Stomach smooth muscle (tissue), 2 donors: ENCODE measurements at regions not wholly inside any gene's neighbourhood (a gene's known extent, or its start where the extent isn't known, plus 50 kb on each side); places are given as distances from the start of the nearest gene placed in this dataset.

ENCODE experiments used
- H3K27ac ChIP-seq: one replicate; pipeline ENCODE4 v1.7.0; 2013; ENCODE audit warnings: mild to moderate bottlenecking, low read length, inconsistent platforms
- H3K27me3 ChIP-seq, 2 donors: one replicate each; pipeline ENCODE4 v1.7.0; 2013; ENCODE audit warnings: low read length in 2 of 2; ENCODE audit not compliant: insufficient read depth in 2 of 2, control insufficient read depth in 1 of 2
- H3K36me3 ChIP-seq, 2 donors: one replicate each; pipeline ENCODE4 v1.7.0; 2013; ENCODE audit warnings: low read length in 2 of 2; ENCODE audit not compliant: control insufficient read depth in 2 of 2, insufficient read depth in 2 of 2
- H3K4me1 ChIP-seq: one replicate; pipeline ENCODE4 v1.7.0; 2013; ENCODE audit warnings: low read length; ENCODE audit not compliant: control insufficient read depth, insufficient read depth
- H3K4me3 ChIP-seq, 2 donors: one replicate each; pipeline ENCODE4 v1.7.0; 2013; ENCODE audit warnings: low read length in 2 of 2
- H3K9ac ChIP-seq, 2 donors: one replicate each; pipeline ENCODE4 v1.7.0; 2013; ENCODE audit warnings: low read length in 2 of 2, mild to moderate bottlenecking in 1 of 2
- H3K9me3 ChIP-seq, 2 donors: one replicate each; pipeline ENCODE4 v1.7.0; 2013; ENCODE audit warnings: low read length in 2 of 2; ENCODE audit not compliant: control insufficient read depth in 2 of 2
- donor health status: healthy.
- donor health status: Pancreatic carcinoma.

DNA sequence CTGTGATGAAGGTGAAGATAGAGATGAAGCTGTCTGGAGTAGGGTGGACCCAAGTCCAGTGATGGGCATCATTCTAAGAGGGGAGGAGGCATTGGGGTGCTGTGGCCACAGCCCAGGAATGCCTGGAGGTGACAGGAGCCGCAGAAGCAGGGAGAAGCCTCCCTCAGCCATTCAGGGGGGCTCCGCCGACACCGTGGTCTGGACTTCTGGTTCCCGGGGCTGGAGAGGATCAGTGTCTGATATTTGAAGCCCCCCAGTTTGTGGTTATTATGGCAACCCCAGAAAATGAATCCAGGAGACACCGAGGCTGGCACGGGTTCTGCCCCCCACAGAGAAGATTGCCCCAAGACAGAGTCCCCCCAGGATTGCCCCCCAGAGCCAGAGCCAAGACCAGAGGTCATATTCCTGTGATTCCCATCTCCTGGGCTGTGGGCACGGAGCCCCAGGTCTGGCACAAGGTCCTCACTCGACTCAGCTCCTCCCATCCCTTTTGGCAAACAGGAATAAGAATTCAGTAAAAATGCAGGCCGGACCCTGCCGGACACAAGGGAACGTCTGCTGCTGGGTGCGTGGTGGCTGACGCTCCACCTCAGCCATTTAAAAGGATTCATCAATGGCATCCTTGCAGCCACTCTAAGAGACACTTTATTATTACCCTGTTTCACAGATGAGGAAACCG lies 116.6 kb downstream of the CPZ start:
- no peaks in the 10 kb centered on the region for H3K4me1 ChIP-seq
- no peak overlapping the region for H3K27ac ChIP-seq
- peaks cover 8 to 9% of the 10 kb centered on the region in 2 donors for H3K9me3 ChIP-seq
- H3K36me3 ChIP-seq: no peaks in the 10 kb centered on the region
- no peak overlapping the region for H3K4me3 ChIP-seq
- H3K27me3 ChIP-seq: peaks cover 2 to 8% of the 10 kb centered on the region in 2 donors
- no peak overlapping the region for H3K9ac ChIP-seq

- Histone ChIP-seq H3K9ac (no peak overlapping the region), H3K9me3 (peaks cover 8 to 9% of the 10 kb centered on the region in 2 donors), H3K4me3 (no peak overlapping the region), H3K27ac (no peak overlapping the region), H3K4me1 (no peaks in the 10 kb centered on the region), H3K36me3 (no peaks in the 10 kb centered on the region), H3K27me3 (peaks cover 2 to 9% of the 10 kb centered on the region in 2 donors)
These were observed 115.9 kb downstream of the CPZ start for GRCh38 chr4:8708401-8709021.

DNA sequence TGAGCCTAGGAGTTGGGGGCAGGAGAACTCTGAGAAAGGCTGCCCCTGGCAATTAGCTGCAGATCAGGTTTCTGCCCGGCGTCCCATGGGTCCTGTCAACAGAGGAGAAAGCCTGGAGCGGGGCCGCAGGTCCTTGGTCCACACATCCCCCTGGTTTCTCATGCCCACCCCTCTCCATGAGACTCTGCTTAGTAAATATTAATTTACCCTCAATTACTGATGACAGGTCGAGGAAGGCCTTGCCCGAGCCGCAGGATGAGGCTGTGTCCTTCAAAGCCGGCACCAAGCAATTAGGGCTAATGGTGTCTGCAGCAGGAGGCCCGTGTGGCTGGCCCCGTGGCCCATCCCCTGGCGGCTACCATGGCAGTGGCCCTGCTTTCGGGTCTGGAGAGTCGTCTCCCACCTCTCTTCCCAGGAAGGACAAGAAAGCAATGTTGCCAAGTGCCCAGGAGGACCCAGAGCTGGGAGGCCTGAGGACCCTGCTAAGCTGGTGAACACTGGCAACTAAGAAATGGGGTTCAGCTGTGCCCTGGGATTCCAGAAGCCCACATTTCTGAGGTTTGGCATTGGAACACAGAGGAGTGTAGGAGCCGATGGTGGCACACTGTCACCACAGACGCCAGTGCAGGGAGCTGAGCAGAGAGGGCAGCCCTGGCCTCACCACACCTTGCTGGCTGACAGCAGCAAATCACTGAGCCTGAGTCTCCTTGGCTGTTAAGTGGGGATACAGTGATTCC lies 114.6 kb downstream of the CPZ start:
- Histone ChIP-seq H3K9ac (no peak overlapping the region), H3K36me3 (no peaks in the 10 kb centered on the region), H3K4me3 (no peak overlapping the region), H3K27me3 (peaks cover 10 to 20% of the 10 kb centered on the region in 2 donors), H3K27ac (no peak overlapping the region), H3K9me3 (peaks cover 3 to 4% of the 10 kb centered on the region in 2 donors), H3K4me1 (no peaks in the 10 kb centered on the region)

- H3K4me3 ChIP-seq: no peak overlapping the region
- H3K36me3 ChIP-seq: no peaks in the 10 kb centered on the region
- H3K9ac ChIP-seq: no peak overlapping the region
- no peak overlapping the region for H3K27ac ChIP-seq
- no peaks in the 10 kb centered on the region for H3K4me1 ChIP-seq
- H3K9me3 ChIP-seq: peaks cover 0 to 4% of the 10 kb centered on the region in 2 donors
- H3K27me3 ChIP-seq: peaks cover 10 to 26% of the 10 kb centered on the region in 2 donors
These were observed 113.9 kb downstream of the CPZ start for GRCh38 chr4:8706216-8707044.

DNA sequence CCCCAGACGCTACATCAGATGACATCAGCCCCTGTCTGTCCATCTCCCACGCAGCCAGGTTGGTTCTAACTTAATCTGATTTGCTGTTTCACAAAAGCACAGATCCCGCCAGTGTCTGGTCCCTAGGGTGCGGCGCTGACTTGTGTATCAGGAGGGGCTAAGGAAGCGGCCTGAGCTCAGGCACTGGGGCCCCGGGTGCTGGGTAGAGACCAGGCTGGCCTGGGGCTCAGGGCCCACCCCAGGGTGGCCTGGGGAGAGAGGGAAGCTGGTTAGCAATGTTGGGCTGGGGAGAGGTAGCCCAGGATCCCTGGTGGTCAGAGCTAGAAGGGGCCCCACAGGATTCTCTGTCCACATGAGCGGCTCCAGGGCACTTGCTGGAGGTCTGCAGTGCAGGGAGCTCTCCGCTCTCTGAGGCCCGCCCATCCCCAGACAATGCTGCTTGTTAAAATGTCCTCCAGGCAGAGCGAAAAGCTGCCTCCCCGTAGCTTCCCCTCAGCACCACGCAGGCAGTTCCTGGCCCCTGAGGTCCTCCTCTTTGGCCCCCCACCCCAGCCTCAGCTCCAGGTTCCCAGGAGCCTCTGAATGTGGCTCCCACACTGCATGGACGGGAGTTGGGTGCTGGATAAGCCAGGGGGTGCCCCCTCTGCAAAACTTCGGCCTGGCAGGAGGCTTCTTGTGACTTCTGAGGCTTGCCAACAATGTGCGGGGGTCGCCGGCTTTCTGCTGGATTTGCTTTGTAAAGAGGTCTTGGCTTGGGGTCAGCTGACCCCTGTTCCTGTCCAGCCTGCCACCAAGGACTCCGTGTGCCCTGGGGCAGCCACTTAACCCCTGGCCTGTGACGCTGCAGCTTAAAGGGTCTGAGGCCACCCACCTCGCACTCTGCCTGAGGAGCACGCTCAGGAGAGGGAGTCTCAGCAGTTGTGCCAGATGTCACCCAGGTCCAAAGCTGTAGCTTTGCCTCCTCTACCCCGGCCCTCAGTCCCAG lies 112.9 kb downstream of the CPZ start:
- Histone ChIP-seq H3K36me3 (no peaks in the 10 kb centered on the region), H3K4me1 (no peaks in the 10 kb centered on the region), H3K9me3 (no peaks in the 10 kb centered on the region), H3K27me3 (peaks cover 19 to 29% of the 10 kb centered on the region in 2 donors), H3K9ac (no peak overlapping the region), H3K27ac (no peak overlapping the region), H3K4me3 (no peak overlapping the region)

- no peak overlapping the region for H3K9ac ChIP-seq
- H3K27ac ChIP-seq: no peak overlapping the region
- peaks cover 25 to 31% of the 10 kb centered on the region in 2 donors for H3K27me3 ChIP-seq
- no peaks in the 10 kb centered on the region for H3K9me3 ChIP-seq
- no peak overlapping the region for H3K4me3 ChIP-seq
- no peaks in the 10 kb centered on the region for H3K36me3 ChIP-seq
- no peaks in the 10 kb centered on the region for H3K4me1 ChIP-seq
These were observed 112.1 kb downstream of the CPZ start for GRCh38 chr4:8704632-8705031.

DNA sequence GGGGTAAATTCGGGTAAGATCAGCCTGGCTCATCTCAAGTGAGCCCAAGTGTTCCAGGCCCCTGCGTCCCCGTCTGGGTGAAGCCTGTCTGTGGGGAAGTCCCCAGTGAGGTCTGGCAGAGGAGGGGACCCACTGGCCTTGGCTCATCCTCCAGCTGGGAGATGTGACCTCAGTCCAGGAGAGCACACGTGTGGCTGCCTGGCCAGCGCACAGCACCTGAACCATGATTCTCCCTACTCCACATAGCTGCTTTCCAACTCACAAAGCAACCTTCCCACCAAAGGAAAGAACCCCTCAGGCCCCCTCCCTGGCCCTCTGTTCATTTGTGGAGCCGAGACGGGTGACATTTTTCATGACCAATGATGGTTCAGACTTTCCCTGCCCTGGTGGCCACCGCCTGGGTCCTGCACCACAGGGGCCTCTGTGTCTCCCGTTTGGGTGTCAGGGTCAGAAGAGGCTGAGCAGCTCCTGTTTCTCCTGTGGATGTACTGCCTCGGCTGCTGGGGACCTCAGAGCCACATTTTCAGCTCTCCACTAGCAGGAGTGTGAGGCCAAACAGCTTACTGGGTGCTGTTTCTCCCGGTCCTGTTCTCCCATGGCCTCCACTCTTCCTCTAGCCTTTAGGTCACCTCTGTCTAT lies 111.4 kb downstream of the CPZ start:
- H3K9me3 ChIP-seq: no peaks in the 10 kb centered on the region
- no peaks in the 10 kb centered on the region for H3K36me3 ChIP-seq
- H3K9ac ChIP-seq: no peak overlapping the region
- H3K4me1 ChIP-seq: no peaks in the 10 kb centered on the region
- H3K4me3 ChIP-seq: no peak overlapping the region
- peaks cover 29 to 30% of the 10 kb centered on the region in 2 donors for H3K27me3 ChIP-seq
- H3K27ac ChIP-seq: no peak overlapping the region

GRCh38 chr4:8703401-8703696 lies 110.8 kb downstream of the CPZ start:
- H3K4me1 ChIP-seq: no peaks in the 10 kb centered on the region
- no peak overlapping the region for H3K9ac ChIP-seq
- no peaks in the 10 kb centered on the region for H3K9me3 ChIP-seq
- no peak overlapping the region for H3K4me3 ChIP-seq
- H3K27ac ChIP-seq: no peak overlapping the region
- peaks cover 27 to 28% of the 10 kb centered on the region in 2 donors for H3K27me3 ChIP-seq
- H3K36me3 ChIP-seq: no peaks in the 10 kb centered on the region

DNA sequence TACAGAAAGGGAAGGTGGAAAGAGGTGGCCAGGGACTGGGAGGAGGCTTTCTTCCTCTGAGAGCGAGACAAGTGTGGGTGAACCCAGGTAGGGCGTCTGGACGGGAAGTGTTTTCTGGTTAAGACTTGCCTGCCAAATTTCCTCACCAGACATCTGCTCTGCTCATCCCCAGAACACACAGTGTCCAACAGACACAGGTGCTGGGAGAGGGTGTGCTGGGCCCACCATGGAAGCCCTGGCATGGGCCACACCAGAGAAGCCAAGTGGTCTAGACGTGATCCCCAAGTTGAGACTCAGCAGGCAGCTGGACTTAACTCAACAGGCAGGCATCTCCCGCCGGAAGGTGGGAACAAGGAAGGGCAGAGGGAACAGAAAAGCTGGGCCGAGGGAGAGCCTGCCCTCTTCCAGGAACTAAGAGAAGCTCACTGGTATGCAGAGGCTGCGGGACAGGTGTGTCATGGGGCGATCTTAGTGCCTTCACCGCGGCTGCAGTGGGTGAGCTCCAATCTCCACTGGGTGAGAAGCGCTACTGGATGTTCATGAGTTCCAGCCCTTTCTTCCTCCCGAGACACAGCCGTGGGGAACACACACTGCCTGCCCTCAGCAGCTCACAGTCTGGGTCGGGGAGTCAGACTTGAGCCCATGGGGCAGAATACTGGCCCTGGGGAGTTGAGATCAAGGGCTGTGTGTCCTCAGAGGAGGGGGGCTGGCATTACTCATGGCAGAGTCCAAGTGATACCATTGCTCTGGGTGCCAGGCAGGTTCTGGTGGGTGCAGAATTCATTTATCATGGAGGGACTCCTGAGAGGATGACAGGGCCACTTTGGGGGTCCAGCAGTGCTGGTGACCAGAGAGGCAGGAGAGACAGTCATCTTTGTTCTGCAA lies 110.2 kb downstream of the CPZ start:
- Histone ChIP-seq H3K27ac (no peak overlapping the region), H3K9me3 (peaks cover 0 to 2% of the 10 kb centered on the region in 2 donors), H3K36me3 (no peaks in the 10 kb centered on the region), H3K4me1 (no peaks in the 10 kb centered on the region), H3K4me3 (no peak overlapping the region), H3K9ac (no peak overlapping the region), H3K27me3 (peaks cover 27 to 32% of the 10 kb centered on the region in 2 donors)
